COLO668 (cell line): ENCODE measurements at regions not wholly inside any gene's neighbourhood (a gene's known extent, or its start where the extent isn't known, plus 50 kb on each side); places are given as distances from the start of the nearest gene placed in this dataset.
A peak's percentile ranks its signal among the peaks of the same experiment; 100 is the strongest.
"Not testable (repeated sequence)": the region's sequence is repeated elsewhere in the genome, so short reads cannot be mapped to it uniquely, and the experiment has no call there.

Experiments
- DNase-seq: peaks from one replicate; lab custom pipeline; 2025; ENCODE audit not compliant: unreplicated experiment; lab: John Stamatoyannopoulos, UW

GRCh38 chr2:201568217-201568820 lies 75.0 kb downstream of the TMEM237 start:
- no peak for DNase-seq

DNA sequence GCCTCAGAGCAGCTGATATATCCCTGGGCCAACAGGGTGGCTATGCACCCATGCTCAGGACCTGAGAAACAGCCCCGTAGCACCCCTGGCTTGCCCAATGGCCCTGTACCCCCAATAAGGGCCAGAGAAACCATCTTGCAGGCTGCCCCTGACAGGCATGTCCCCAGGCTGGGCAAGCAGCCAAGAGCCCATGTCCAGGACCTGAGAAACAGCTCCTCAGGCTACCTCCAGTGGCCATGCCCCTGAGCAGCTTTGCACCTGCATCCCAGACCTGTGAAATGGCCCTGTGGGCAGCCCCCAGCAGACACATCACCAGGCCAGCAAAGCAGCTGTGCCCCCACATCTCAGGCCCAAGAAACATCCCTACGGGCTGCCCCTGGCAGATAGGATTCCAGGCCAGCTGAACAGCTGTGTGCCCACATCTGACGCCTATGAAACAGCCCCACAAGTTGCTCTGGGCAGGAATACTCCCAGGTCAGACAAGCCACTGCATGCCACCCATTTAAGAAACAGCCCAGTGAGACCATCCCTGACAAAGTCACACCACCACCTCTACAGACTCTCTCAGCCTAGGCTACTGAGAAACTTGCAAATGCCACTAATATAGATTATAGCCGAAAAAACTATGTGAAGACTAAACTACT lies 84.1 kb downstream of the TMEM237 start:
- peak; percentile 5 for DNase-seq

DNA sequence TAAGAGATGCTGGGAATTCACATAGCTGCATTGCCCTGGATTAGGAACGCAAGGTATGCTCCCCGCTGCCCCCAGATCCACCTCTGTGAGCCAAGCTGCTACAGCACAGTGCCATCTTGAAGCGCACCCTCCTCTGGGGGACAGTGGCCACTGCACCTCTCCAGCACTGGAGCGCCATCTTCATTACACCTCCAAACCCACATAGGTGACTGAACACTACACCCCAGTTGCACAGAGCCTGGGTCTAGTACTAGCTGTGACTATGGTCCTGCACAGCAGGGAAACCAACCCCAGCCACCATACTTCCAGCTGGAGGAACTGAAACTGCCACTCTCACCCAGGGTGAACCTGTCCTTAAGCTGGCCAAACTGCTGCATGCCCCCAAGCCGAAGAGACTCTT lies 84.6 kb downstream of the TMEM237 start:
- DNase-seq: no peak

- DNase-seq: no peak
Observed at GRCh38 chr2:201558232-201558631, 85.1 kb downstream of the TMEM237 start.

- DNase-seq: no peak
Observed at GRCh38 chr2:201551901-201552300, 91.4 kb downstream of the TMEM237 start.

DNA sequence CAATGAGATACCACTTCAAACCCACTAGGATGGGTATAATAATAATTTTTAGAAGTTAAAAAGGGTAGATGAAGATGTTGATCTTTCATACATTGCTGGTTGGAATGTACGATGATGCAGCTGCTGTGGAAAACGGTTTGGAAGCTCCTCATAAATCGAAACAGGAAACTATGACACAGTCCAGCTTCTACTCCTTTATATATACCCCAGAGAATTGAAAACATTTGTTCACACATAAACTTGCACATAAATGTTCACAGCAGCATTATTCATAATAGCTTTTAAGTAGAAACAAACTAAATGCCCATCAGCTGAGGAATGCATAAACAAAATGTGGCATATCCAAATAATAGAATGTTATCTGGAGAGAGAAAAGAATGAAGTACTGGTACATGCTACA lies 95.0 kb downstream of the STRADB start:
- no peak for DNase-seq

- no peak for DNase-seq
Observed at GRCh38 chr2:201542291-201542690, 90.8 kb downstream of the STRADB start.

- DNase-seq: not testable (repeated sequence)
Observed at GRCh38 chr2:201539271-201539670, 87.7 kb downstream of the STRADB start.

GRCh38 chr2:201538025-201538424 lies 86.5 kb downstream of the STRADB start:
- no peak for DNase-seq

DNA sequence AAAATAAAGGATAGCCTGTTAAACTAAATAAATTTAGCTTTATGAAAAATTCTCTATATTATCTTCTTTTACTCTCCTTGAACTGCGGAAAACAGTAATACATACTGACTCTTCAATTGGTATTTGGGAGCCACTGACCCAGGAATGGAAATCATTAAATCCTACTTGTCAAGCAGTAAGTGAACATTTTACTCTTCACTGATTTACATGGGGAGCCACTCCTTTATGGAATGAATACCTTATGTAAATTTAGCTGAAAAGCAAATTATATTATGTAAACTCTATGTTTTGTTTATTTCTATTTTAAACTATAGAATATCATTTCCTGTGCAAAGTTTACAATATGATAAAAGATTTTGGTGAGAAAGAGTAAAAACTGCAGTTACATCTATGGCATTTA lies 85.2 kb downstream of the STRADB start:
- DNase-seq: no peak

DNA sequence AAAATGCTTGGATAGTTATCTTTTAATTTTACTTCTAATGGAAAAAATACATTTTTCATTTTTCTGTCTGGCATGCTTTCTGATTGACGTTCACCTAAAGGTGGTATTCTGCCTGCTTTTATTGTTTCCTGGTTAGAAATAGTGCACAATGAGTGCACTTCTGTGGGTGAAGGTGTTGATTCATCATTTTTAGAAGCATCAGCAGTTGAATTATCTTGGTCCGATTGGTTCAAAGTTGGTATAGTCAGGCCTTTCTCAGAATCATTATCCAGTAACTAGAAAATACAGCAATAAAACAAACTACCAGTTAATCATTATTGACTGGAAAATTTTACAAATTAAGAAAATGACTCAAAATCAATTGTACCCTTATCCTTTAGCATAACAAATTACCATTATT lies 84.5 kb downstream of the STRADB start:
- no peak for DNase-seq

GRCh38 chr2:201532686-201533304 lies 81.3 kb downstream of the STRADB start:
- DNase-seq: no peak
